HG03354 (cell line): ENCODE measurements at regions not wholly inside any gene's neighbourhood (a gene's known extent, or its start where the extent isn't known, plus 50 kb on each side); places are given as distances from the start of the nearest gene placed in this dataset.

ENCODE experiments used
- ATAC-seq: cut with Tn5 transposase; IDR thresholded peaks from one replicate; pipeline ENCODE4 v1.9.1; 2021; ENCODE audit warnings: mild to moderate bottlenecking; ENCODE audit not compliant: unreplicated experiment, poor library complexity, severe bottlenecking

- ATAC-seq: no peak
These were observed 108.1 kb upstream of the IER5L start for GRCh38 chr9:129285979-129286772.

GRCh38 chr9:129285382-129285781 lies 107.3 kb upstream of the IER5L start:
- no peak for ATAC-seq

- no peak for ATAC-seq
These were observed 106.7 kb upstream of the IER5L start for GRCh38 chr9:129284607-129285291.

GRCh38 chr9:129283705-129284606 lies 105.9 kb upstream of the IER5L start:
- ATAC-seq: no peak

GRCh38 chr9:129283291-129283691 lies 105.2 kb upstream of the IER5L start:
- no peak for ATAC-seq

- no peak for ATAC-seq
These were observed 104.7 kb upstream of the IER5L start for GRCh38 chr9:129282731-129283211.

GRCh38 chr9:129282272-129282671 lies 104.2 kb upstream of the IER5L start:
- no peak for ATAC-seq

- no peak for ATAC-seq
These were observed 103.6 kb upstream of the IER5L start for GRCh38 chr9:129281506-129282145.

- no peak for ATAC-seq
These were observed 102.7 kb upstream of the IER5L start for GRCh38 chr9:129280623-129281271.

- ATAC-seq: no peak
These were observed 102.2 kb upstream of the IER5L start for GRCh38 chr9:129280236-129280622.

GRCh38 chr9:129278391-129279237 lies 100.6 kb upstream of the IER5L start:
- no peak for ATAC-seq

- ATAC-seq: no peak
These were observed 98.6 kb upstream of the IER5L start for GRCh38 chr9:129276486-129277230.

GRCh38 chr9:129275626-129276247 lies 97.7 kb upstream of the IER5L start:
- ATAC-seq: no peak

- no peak for ATAC-seq
These were observed 96.1 kb upstream of the IER5L start for GRCh38 chr9:129273941-129274684.

- ATAC-seq: no peak
These were observed 95.3 kb upstream of the IER5L start for GRCh38 chr9:129273136-129273895.
